ENCODE measurements at regions not wholly inside any gene's neighbourhood (a gene's known extent, or its start where the extent isn't known, plus 50 kb on each side); places are given as distances from the start of the nearest gene placed in this dataset.

DNA sequence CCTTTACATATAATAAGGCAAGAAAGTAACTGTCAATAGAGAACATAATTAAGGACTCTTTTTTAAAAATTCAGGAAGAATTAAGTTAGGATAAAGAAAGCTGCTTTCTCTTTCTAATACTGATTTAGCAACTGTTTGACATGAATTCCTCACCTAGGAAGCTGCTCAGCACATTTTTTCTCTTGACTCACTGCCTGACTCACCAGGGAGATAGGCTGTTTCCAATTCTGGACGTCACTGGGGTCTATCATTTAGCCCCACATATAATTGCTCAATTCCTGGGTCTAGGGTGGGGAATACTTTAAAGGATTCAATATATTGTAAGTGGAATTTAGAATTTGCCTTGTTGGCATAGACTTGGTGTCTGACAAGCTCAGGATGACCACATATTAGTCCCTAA, 50.8 kb upstream of the UGP2 start:
- H3K4me3 ChIP-seq (ENCODE audit: low read depth, low read length) = no peak overlapping the region
- TF ChIP-seq, protein P1, sequence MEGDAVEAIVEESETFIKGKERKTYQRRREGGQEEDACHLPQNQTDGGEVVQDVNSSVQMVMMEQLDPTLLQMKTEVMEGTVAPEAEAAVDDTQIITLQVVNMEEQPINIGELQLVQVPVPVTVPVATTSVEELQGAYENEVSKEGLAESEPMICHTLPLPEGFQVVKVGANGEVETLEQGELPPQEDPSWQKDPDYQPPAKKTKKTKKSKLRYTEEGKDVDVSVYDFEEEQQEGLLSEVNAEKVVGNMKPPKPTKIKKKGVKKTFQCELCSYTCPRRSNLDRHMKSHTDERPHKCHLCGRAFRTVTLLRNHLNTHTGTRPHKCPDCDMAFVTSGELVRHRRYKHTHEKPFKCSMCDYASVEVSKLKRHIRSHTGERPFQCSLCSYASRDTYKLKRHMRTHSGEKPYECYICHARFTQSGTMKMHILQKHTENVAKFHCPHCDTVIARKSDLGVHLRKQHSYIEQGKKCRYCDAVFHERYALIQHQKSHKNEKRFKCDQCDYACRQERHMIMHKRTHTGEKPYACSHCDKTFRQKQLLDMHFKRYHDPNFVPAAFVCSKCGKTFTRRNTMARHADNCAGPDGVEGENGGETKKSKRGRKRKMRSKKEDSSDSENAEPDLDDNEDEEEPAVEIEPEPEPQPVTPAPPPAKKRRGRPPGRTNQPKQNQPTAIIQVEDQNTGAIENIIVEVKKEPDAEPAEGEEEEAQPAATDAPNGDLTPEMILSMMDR (IDR thresholded peaks at IDR 0.05; ENCODE audit: insufficient read depth, low read depth, low read length) = no peak
- DNase-seq (ENCODE audit: low read depth) = peak; percentile 92

DNA sequence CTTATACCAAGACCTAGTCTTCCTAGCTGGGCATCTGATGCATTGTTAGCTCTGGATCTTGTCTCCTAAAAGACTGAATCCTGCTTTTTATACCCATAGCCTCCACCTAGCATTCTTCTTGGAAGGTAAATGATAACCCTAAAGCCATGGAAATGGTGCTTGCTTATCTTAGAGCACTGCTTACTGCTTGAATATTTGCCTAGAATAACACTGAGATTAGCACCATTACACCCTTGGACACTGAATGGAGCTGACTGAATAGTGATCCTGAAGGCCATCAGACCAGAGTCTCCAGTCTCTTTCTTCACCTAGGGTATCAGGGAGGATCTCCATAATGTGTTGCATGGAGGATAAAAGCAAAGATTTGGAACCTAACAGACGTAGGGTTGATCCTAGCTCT, 50.3 kb upstream of the UGP2 start:
- no peak overlapping the region for H3K4me3 ChIP-seq (ENCODE audit: low read depth, low read length)
- TF ChIP-seq, protein P1 (IDR thresholded peaks at IDR 0.05; ENCODE audit: insufficient read depth, low read depth, low read length) = no peak
- no peak for DNase-seq (ENCODE audit: low read depth)
